H4 (cell line): ENCODE measurements at regions not wholly inside any gene's neighbourhood (a gene's known extent, or its start where the extent isn't known, plus 50 kb on each side); places are given as distances from the start of the nearest gene placed in this dataset.

Experiments used
- DNase-seq: peaks from one replicate; pipeline ENCODE4 v3.0.0-alpha.2; 2015; ENCODE audit warnings: low spot score

- DNase-seq, result no peak
Observed at GRCh38 chr9:26313108-26313507, 579.5 kb downstream of the CAAP1 start.

- DNase-seq, result no peak
Observed at GRCh38 chr9:26311463-26311995, 581.1 kb downstream of the CAAP1 start.

DNA sequence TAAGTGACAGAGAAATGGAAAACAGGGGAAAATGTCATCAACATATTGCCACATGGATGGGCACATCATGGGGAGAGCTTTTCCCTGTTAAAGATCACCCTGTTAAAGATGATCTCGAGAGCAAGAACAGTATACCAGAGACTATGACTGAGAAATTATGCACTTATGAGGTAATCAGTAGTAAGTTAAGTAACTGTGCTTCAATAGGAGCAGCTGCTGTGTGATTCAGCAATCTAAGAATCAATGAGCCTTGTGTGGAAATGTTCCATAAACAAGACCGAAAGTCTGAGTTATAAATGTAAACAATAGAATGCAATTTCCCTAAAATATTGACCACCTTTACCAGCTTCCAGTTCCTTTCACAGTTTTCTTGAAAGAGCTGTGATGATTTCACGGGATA is 582.3 kb downstream of the CAAP1 start:
- DNase-seq, result peak; percentile 3

DNA sequence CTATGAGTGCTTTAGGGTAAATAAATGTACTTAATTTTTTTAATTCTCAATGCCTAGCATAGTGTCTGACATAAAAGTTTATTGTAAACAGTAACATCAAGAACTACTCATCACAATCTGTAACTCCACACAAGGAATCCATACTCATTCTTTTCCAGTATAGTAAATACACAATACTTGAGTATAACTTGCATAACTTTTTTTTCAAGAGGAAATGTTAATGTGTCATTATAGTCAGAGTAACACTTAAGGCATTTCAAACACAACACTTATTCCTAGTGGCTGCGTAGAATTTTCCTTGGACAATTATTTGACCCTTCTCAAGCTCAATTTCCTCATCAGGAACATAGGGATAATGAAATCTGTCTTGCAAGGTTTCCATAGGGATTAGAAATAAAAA is 584.3 kb downstream of the CAAP1 start:
- no peak for DNase-seq

GRCh38 chr9:26301659-26302058 is 590.9 kb downstream of the CAAP1 start:
- DNase-seq, result no peak

DNA sequence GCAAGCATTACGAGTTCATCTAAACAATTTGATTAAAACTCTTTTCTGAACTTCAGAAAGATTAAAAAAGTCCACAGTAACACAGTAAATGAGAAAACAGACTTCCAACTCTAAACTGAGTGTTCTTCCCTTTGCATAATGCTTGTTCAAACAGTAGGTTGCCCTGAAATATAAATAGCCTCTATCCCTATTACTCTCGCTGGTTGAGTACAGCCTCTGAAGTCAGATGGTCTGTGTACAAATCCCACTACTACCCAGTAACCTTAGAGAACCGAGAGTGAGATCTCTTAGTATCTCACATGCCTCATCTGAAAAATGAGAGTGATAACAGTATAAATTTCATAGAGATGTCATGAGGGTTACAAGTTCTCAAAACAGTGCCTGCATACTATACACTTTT is 591.6 kb downstream of the CAAP1 start:
- no peak for DNase-seq

DNA sequence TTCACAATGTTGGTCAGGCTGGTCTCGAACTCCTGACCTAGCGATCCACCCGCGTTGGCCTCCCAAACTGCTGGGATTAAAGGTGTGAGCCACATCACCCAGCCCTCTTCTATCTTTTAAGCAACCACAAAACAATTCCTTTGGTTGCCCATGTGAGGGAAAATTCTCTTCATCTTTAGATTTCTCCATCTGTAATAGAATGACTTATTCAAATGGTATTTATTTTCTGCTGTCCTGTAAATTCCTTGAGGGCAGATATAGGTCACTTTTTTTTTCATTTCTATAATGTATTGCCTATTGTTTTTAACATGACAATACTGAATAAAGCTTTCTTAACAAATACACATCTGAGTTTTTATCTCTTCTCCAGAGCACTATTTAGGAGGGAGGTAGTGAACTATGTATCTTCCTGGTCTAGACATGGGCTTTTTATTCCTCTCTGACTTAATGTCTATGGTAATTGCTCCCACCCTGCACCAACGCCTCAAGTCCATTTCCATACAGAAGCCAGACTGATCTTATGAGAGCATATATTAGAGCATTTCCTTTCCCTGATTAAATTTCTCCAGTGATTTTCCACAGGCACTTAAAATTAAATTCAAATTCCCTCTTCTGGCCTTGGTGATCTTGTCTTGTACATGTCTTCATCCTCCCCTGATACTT is 595.6 kb downstream of the CAAP1 start:
- DNase-seq, result no peak

GRCh38 chr9:26292943-26293342 is 599.7 kb downstream of the CAAP1 start:
- peak; percentile 1 for DNase-seq

GRCh38 chr9:26271495-26272122 is 593.4 kb upstream of the TUSC1 start:
- no peak for DNase-seq

DNA sequence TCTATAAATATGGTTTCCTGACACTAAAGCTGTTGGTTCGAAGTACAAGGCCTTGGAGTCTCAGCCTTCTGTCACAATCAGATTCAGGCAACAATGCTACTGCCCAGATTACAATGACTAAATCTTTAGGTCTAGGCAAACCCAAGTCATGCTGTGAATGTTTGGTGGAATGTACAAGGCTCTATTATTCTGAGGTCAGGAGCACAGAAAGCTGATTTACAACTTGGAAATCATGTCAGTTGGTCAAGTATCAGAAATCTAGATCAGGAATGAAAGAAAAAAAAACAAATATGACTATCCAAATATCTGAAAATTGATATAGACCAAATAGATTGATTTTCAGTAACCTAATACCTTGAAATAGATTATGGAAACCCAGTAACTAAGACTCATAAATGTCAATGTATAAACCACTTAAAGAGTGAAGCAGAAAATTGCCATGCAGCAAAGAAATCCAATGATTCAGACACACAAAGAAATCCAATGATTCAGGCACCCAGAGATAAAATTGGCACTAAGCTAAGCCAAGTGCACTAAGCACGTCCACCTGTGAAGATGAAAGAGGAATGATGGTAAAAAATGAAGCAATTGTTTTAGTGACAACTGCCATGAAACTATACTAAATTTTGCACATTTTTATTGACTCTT is 588.0 kb upstream of the TUSC1 start:
- no peak for DNase-seq

GRCh38 chr9:26264709-26265601 is 586.7 kb upstream of the TUSC1 start:
- DNase-seq, result peak; percentile 14

- no peak for DNase-seq
Observed at GRCh38 chr9:26263478-26263877, 585.2 kb upstream of the TUSC1 start.

- no peak for DNase-seq
Observed at GRCh38 chr9:26262421-26263107, 584.3 kb upstream of the TUSC1 start.

GRCh38 chr9:26261503-26262330 is 583.5 kb upstream of the TUSC1 start:
- peak; percentile 22 for DNase-seq

DNA sequence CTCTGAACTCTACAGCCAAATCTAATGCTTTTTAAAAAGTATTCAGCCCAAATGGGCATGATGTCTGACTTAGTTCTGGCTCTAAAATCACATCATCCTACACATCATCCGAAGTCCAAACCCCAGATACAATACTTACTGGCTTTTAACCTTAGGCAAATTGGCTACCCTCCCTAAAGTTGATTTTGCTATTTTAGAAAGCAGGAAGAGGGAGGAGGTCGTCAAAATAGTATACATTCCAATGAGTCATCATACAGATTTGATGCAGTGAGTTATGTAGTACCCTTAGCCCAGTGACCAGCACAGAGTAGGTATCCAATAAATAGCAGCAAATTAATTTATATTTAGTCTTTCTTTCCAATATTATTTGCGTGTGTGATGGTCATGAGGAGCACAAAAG is 582.0 kb upstream of the TUSC1 start:
- no peak for DNase-seq

- DNase-seq, result no peak
Observed at GRCh38 chr9:26247861-26248260, 569.6 kb upstream of the TUSC1 start.

GRCh38 chr9:26244661-26245451 is 566.6 kb upstream of the TUSC1 start:
- DNase-seq, result no peak

GRCh38 chr9:26243726-26244125 is 565.5 kb upstream of the TUSC1 start:
- DNase-seq, result no peak

DNA sequence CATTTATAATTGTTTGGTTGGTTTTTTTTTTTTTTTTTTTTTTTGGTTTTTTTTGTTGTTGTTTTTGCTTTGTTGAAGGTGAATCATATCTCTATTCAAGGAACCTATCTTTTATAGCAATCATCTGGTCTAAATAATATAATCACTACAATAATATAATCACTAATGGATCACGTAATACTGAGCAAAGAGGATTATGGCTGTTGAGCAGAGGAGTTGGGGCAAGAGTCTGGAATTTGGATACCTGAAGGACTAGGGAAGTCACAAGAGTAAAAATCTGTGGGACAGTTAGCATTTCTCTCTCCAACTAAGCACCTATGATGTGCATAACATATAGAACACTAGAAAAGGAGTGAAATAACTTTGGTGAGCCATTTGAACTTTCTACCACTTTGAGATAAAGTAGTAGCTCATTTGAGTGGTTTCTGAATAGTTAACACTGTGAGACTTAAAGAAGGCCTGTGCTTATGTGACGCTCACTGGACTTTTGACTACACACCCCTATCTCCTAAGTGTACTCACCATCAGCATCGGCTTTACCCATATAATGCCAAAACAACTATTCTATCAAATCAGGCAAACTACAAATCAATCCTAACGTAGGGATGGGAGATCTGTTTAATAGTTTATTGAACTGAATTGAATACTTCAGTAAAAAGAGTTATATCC is 564.9 kb upstream of the TUSC1 start:
- no peak for DNase-seq
